Esophagus muscularis mucosa (tissue), 4 donors: ENCODE measurements at regions not wholly inside any gene's neighbourhood (a gene's known extent, or its start where the extent isn't known, plus 50 kb on each side); places are given as distances from the start of the nearest gene placed in this dataset.
A peak's percentile ranks its signal among the peaks of the same experiment; 100 is the strongest.

Experiments used
- DNase-seq: peaks from one replicate; pipeline ENCODE4 v3.0.0-alpha.2; 2017; ENCODE audit errors: extremely low spot score
- H3K27ac ChIP-seq, 4 donors: fragments of 200-600 bp; sonication (generic); replicated peaks in 1 of 4; 1 replicate in 3 of 4; 2 replicates in 1 of 4; pipeline ENCODE4 v1.5.1; 2016 to 2019; ENCODE audit warnings: mild to moderate bottlenecking in 1 of 4
- H3K27me3 ChIP-seq, 4 donors: fragments of 200-600 bp; sonication (generic); one replicate each; pipeline versions ENCODE4 v1.5.1 to v1.6.0; 2016 to 2019
- H3K36me3 ChIP-seq, 4 donors: fragments of 200-600 bp; sonication (generic); one replicate each; pipeline ENCODE4 v1.5.1; 2016 to 2019
- H3K4me1 ChIP-seq, 4 donors: fragments of 200-600 bp; sonication (generic); one replicate each; pipeline ENCODE4 v1.5.1; 2016 to 2019
- H3K4me3 ChIP-seq, 4 donors: fragments of 200-600 bp; sonication (generic); 1 replicate in 2 of 4; 2 replicates in 2 of 4; pipeline ENCODE4 v1.5.1; 2016 to 2019; ENCODE audit warnings: mild to moderate bottlenecking in 4 of 4, moderate library complexity in 1 of 4
- H3K9me3 ChIP-seq, 4 donors: fragments of 200-600 bp; sonication (generic); 1 replicate in 3 of 4; 2 replicates in 1 of 4; pipeline ENCODE4 v1.5.1; 2016 to 2019
- EP300 ChIP-seq: sonication (generic); formaldehyde crosslinking; IDR thresholded peaks from one replicate; pipeline ENCODE4 v1.6.1; 2017; ENCODE audit warnings: antibody characterized with exemption
- POLR2A ChIP-seq: fragments of 450-650 bp; IDR thresholded peaks from one replicate; pipeline ENCODE4 v1.6.1; 2017; ENCODE audit warnings: antibody characterized with exemption, moderate library complexity, mild to moderate bottlenecking, low read depth
- POLR2AphosphoS5 ChIP-seq, 2 donors: sonication (generic); formaldehyde crosslinking; IDR thresholded peaks; one replicate each; pipeline ENCODE4 v1.6.1; 2017; ENCODE audit warnings: antibody characterized with exemption in 2 of 2
- WGBS: methylation state at CpG from one replicate; pipeline ENCODE4 v1.1.5; 2018; 5-methylcytosine and 5-hydroxymethylcytosine counted together
- intact Hi-C: fragments of 100-400 bp; cut with DNase I; formaldehyde crosslinking; loops from one replicate; pipeline ENCODE4 v1.15.1; 2023
- TF ChIP-seq, protein P1 (sequence below), 3 experiments: fragments of 200-600 bp in 2 of 3; fragments of 450-650 bp in 1 of 3; sonication (generic) in 2 of 3; IDR thresholded peaks; one replicate each; pipeline ENCODE4 v1.5.1; 2017 to 2019; ENCODE audit warnings: antibody characterized with exemption in 3 of 3, mild to moderate bottlenecking in 2 of 3, moderate library complexity in 1 of 3

DNA sequence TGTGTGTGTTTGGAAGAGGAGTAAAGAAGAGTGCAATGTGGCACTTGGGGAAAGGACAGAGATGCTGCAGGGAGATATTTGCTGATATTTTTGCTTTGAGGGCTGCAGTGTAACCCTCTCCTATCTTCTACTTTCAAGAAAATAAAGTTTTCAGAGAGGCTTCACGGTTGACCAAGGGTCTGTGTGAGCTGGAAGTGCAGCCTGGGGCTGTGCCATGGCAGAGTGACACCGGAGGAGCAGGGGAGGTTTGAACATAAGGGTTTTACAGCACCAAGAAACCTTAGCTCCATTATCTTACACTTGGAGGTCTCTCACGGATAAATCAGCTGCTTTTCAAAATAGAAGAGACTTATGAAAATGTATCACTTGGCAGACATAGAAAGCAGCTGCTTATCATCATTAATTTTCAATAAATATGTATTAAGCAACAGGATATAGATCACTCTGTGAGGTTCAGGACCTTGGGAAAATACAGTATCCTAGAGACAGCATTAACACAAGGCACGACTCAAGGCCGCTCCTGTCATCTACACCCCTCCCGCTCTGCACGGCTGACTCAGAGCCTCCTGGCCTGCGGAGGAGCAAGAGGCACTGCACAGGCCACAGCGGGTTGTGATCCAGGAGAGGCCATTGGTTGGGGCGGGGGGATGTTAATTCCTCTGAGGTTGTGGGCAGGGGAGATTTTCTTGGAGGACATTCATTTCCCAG is 127.8 kb downstream of the COPS8 start:
- 42% methylated on average over 10 of the region's 10 CpGs for WGBS
- H3K4me3 ChIP-seq, result no peak overlapping the region
- peaks cover 0 to 18% (median 15%) of the 10 kb centered on the region in 4 donors for H3K4me1 ChIP-seq
- H3K9me3 ChIP-seq, result no peaks in the 10 kb centered on the region
- peak overlapping the region in 1 of 4 donors; percentile 3 for H3K27ac ChIP-seq
- intact Hi-C loops, result no loop called here
- H3K36me3 ChIP-seq, result no peaks in the 10 kb centered on the region
- TF ChIP-seq, protein P1, sequence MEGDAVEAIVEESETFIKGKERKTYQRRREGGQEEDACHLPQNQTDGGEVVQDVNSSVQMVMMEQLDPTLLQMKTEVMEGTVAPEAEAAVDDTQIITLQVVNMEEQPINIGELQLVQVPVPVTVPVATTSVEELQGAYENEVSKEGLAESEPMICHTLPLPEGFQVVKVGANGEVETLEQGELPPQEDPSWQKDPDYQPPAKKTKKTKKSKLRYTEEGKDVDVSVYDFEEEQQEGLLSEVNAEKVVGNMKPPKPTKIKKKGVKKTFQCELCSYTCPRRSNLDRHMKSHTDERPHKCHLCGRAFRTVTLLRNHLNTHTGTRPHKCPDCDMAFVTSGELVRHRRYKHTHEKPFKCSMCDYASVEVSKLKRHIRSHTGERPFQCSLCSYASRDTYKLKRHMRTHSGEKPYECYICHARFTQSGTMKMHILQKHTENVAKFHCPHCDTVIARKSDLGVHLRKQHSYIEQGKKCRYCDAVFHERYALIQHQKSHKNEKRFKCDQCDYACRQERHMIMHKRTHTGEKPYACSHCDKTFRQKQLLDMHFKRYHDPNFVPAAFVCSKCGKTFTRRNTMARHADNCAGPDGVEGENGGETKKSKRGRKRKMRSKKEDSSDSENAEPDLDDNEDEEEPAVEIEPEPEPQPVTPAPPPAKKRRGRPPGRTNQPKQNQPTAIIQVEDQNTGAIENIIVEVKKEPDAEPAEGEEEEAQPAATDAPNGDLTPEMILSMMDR (IDR thresholded peaks at IDR 0.05), result no peak
- TF ChIP-seq EP300, result no peak
- peak in 1 of 2 donors; percentile 30 for TF ChIP-seq POLR2AphosphoS5 (IDR thresholded peaks at IDR 0.05)
- no peaks in the 10 kb centered on the region for H3K27me3 ChIP-seq
- DNase-seq, result no peak

DNA sequence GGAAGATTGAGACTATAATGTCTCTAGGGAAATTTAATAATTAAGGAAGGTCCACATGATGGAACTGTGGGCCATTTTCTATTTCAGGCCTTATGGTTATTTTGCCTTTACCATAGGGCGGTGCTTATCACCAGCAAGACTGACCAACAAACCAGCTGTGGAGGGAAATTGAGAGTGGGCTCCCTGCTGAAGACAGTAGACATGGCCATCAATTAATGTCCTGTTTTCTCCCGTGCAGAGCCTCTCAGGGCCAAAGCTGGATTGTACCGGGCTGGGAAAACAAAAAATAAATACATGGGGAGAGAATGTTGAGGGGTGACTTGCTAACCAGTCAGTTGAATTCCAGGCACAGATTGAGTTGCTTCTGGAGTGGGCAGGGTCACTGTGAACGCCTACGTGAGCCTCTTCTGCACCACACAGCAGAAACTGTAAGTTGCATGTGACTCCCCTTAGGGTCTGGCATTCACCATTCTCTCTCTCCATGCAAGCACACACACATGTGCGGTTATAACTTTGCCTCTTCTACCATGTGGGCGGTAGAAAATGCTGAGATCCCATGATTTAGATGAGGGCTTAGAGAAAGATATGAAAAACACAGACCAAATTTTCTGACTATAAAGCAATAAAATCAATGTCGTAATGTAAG is 128.5 kb downstream of the COPS8 start:
- no peak for TF ChIP-seq POLR2AphosphoS5 (IDR thresholded peaks at IDR 0.05)
- no peak for TF ChIP-seq POLR2A
- Histone ChIP-seq H3K4me3 (no peak overlapping the region), H3K4me1 (peaks cover 0 to 12% (median 9%) of the 10 kb centered on the region in 4 donors), H3K27ac (peak overlapping the region in 1 of 4 donors; percentile 3), H3K36me3 (no peaks in the 10 kb centered on the region), H3K27me3 (no peaks in the 10 kb centered on the region), H3K9me3 (no peaks in the 10 kb centered on the region)
- 92% methylated on average over 8 of the region's 8 CpGs for WGBS
- intact Hi-C loops, result no loop called here
- no peak for DNase-seq

DNA sequence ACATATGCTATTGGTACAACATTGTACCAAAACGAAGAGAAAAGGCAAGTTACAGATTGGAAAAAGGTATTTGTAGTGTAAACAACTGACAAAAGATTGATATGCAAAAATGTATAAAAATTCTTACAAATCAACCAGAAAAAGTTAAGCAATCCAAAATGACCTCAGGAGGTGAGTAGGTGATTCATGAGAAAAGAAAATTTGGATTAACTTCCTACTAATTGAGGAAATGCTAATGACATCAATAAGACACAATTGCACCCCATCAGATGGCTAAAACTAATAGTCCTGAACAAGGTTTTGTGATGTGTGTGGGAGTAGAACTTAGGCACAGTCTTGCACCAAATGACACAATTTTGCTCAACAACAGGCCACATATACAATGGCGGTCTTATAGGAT is 129.3 kb downstream of the COPS8 start:
- WGBS, result 92% methylated on average over 2 of the region's 2 CpGs
- no peak for TF ChIP-seq EP300
- no peak for TF ChIP-seq POLR2AphosphoS5 (IDR thresholded peaks at IDR 0.05)
- H3K27ac ChIP-seq, result no peak overlapping the region
- H3K9me3 ChIP-seq, result no peaks in the 10 kb centered on the region
- H3K27me3 ChIP-seq, result no peaks in the 10 kb centered on the region
- peaks cover 0 to 12% (median 9%) of the 10 kb centered on the region in 4 donors for H3K4me1 ChIP-seq
- intact Hi-C loops, result no loop called here
- no peak overlapping the region for H3K4me3 ChIP-seq
- no peaks in the 10 kb centered on the region for H3K36me3 ChIP-seq
- DNase-seq, result no peak

DNA sequence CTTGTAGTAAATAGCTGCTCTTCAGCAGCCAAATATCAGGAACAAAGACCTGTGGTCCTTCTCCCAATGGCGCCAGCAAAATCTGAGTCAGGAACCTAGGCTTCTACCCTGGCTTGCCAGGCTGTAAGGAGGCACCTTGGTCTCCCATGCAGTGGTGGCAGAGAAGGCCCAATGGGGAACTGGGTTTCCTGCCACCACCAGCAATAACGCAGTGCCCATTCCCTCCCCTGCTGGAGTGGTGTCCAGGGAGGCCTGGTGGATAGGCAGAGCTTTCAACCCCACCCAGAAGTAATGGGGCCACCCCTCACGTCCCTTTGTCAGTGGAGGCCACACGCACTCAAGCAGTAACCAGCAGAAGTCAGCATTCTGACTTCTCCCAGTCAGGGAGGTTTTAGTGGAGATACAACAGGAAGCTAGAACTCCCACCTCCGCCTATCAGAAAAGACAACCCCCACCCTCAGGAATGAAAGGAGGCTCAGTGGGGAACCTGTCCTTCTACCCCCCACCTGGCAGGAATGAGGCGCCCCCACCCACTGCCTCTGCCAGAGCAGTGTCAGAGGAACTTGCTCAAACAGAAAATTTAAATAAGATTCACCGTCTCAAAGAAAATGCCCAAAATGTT is 132.4 kb downstream of the COPS8 start:
- TF ChIP-seq, protein P1 (IDR thresholded peaks at IDR 0.05), result no peak
- TF ChIP-seq POLR2A, result no peak
- TF ChIP-seq POLR2AphosphoS5 (IDR thresholded peaks at IDR 0.05), result no peak
- TF ChIP-seq EP300, result no peak
- Histone ChIP-seq H3K27ac (peak overlapping the region in 1 of 4 donors; percentile 12), H3K4me3 (no peak overlapping the region), H3K36me3 (no peaks in the 10 kb centered on the region), H3K4me1 (peaks cover 0 to 27% (median 17%) of the 10 kb centered on the region in 4 donors), H3K9me3 (no peaks in the 10 kb centered on the region), H3K27me3 (no peaks in the 10 kb centered on the region)
- WGBS, result 95% methylated on average over 7 of the region's 7 CpGs
- intact Hi-C loops, result no loop called here
- DNase-seq, result no peak

DNA sequence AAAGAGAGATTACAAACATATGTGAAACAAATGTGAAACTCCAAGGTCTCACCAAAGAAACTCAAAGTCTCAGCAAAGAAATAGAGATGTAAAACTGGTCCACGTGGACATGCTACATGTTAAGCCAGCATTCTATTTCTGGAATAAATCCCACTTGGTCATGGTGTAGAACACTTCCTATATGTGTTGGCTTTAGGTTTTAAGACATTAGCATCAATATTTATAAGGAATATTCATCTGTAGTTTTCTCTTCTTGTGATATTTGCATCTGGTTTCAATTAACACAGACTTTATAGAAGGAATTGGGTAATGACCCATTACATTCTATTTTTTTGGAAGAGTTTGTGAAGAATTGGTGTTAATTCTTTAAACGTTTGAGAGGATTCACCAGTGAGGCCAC is 133.1 kb downstream of the COPS8 start:
- Histone ChIP-seq H3K27me3 (no peaks in the 10 kb centered on the region), H3K27ac (no peak overlapping the region), H3K9me3 (no peaks in the 10 kb centered on the region), H3K4me1 (peaks cover 3 to 28% (median 17%) of the 10 kb centered on the region in 4 donors), H3K4me3 (no peak overlapping the region), H3K36me3 (no peaks in the 10 kb centered on the region)
- intact Hi-C loops, result no loop called here
- 72% methylated on average over 2 of the region's 2 CpGs for WGBS
- no peak for TF ChIP-seq POLR2AphosphoS5 (IDR thresholded peaks at IDR 0.05)
- TF ChIP-seq EP300, result no peak
- no peak for TF ChIP-seq POLR2A
- DNase-seq, result no peak

DNA sequence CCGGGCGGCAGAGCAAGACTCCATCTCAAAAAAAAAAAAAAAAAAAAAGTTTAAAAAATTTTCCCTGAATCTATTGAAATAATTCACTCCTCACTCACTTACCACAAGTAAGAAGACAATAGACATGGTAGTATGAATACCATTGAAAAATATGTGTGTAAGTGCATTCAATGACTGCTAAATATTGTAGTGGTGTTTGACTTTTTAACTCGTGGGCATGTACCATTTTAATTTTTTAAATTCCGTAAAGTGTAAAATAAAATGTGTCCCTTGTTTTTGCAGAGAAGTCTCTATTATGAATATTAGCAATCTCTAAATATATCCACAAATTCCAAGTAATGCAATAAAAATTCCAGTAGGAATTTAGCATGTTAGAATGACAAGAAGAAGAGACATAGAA is 134.1 kb downstream of the COPS8 start:
- DNase-seq, result no peak
- intact Hi-C loops, result no loop called here
- Histone ChIP-seq H3K4me3 (no peak overlapping the region), H3K27ac (no peak overlapping the region), H3K36me3 (no peaks in the 10 kb centered on the region), H3K4me1 (peaks cover 4 to 25% (median 17%) of the 10 kb centered on the region in 4 donors), H3K27me3 (no peaks in the 10 kb centered on the region), H3K9me3 (no peaks in the 10 kb centered on the region)
- TF ChIP-seq, protein P1 (IDR thresholded peaks at IDR 0.05), result no peak
- TF ChIP-seq EP300, result no peak
- no peak for TF ChIP-seq POLR2A
- no peak for TF ChIP-seq POLR2AphosphoS5 (IDR thresholded peaks at IDR 0.05)
- 90% methylated on average over 4 of the region's 4 CpGs for WGBS
